GM12878 (cell line): ENCODE measurements at regions not wholly inside any gene's neighbourhood (a gene's known extent, or its start where the extent isn't known, plus 50 kb on each side); places are given as distances from the start of the nearest gene placed in this dataset.

Experiments used
- ATAC-seq: fragments of 200-7000 bp; cut with Tn5 transposase; 3 replicates; pipeline ENCODE4 v1.9.1; 2020; ENCODE audit warnings: mild to moderate bottlenecking, moderate library complexity
- BruUV-seq: library from RNA; stranded (reverse); fragments of 400-500 nt; replicated peaks from 2 replicates; lab custom pipeline; 2021; lab: Mats Ljungman, UMichigan
- CTCF ChIA-PET: fragments of 300-600 bp; sonication (Branson Sonifier 250); formaldehyde crosslinking; extraction: SDS; loops from one replicate; lab custom pipeline; 2021; ENCODE audit warnings: inconsistent platforms; lab: Yijun Ruan, JAX
- POLR2A ChIA-PET: fragments of 350-600 bp; formaldehyde crosslinking; extraction: SDS; loops from one replicate; lab custom pipeline; 2021; ENCODE audit warnings: inconsistent platforms; lab: Charles Lee
- RAD21 ChIA-PET: fragments of 300-600 bp; sonication (Branson Sonifier 250); formaldehyde crosslinking; loops from one replicate; lab custom pipeline; 2023; ENCODE audit warnings: antibody characterized with exemption; ENCODE audit not compliant: unreplicated experiment; lab: Charles Lee
- SMC1A ChIA-PET: fragments of 300-600 bp; sonication (Branson Sonifier 250); formaldehyde crosslinking; loops from one replicate; lab custom pipeline; 2023; ENCODE audit not compliant: unreplicated experiment, uncharacterized antibody; lab: Charles Lee
- DNase-seq: peaks from one replicate; pipeline ENCODE4 v3.0.0-alpha.2; 2011; ENCODE audit warnings: low read depth, low spot score
- FAIRE-seq: peaks from 3 replicates; lab custom pipeline; 2011; peaks lifted over from hg19 to GRCh38; lab: Jason Lieb, UNC
- H2AFZ ChIP-seq: 2 replicates; pipeline ENCODE4 v1.6.0; 2011; ENCODE audit warnings: low read depth, low read length, control low read depth; ENCODE audit not compliant: control insufficient read depth
- H3K27ac ChIP-seq: 2 replicates; pipeline ENCODE4 v1.5.1; 2011; ENCODE audit warnings: control low read depth; ENCODE audit not compliant: control insufficient read depth, insufficient read depth
- H3K27me3 ChIP-seq, 2 experiments: replicated peaks in 1 of 2; 2 replicates each; pipeline versions ENCODE4 v1.6.0 to v1.6.1; 2011; ENCODE audit warnings: low read length in 1 of 2; ENCODE audit not compliant: control insufficient read depth in 2 of 2, insufficient read depth in 2 of 2
- H3K36me3 ChIP-seq, 2 experiments: 2 replicates each; pipeline ENCODE4 v1.5.1; 2011; ENCODE audit warnings: low read length in 1 of 2; ENCODE audit not compliant: control insufficient read depth in 2 of 2, insufficient read depth in 2 of 2
- H3K4me1 ChIP-seq: 2 replicates; pipeline ENCODE4 v1.6.1; 2011; ENCODE audit warnings: mild to moderate bottlenecking, low read length, moderate library complexity, mixed read lengths; ENCODE audit not compliant: control insufficient read depth, insufficient read depth
- H3K4me2 ChIP-seq: 2 replicates; pipeline ENCODE4 v1.6.0; 2011; ENCODE audit warnings: control low read depth; ENCODE audit not compliant: control insufficient read depth, insufficient read depth
- H3K4me3 ChIP-seq: fragments of 200-600 bp; sonication (generic); 2 replicates; pipeline ENCODE4 v1.5.1; 2016
- H3K79me2 ChIP-seq: 2 replicates; pipeline ENCODE4 v1.6.0; 2011; ENCODE audit warnings: low read length; ENCODE audit not compliant: control insufficient read depth, insufficient read depth
- H3K9ac ChIP-seq: 2 replicates; pipeline ENCODE4 v1.8.0; 2011; ENCODE audit warnings: low read length, control low read depth, mixed read lengths; ENCODE audit not compliant: control insufficient read depth, insufficient read depth
- H3K9me3 ChIP-seq: replicated peaks from 3 replicates; pipeline ENCODE4 v1.5.1; 2011; ENCODE audit warnings: mild to moderate bottlenecking, low read length; ENCODE audit not compliant: control insufficient read depth, insufficient read depth
- H4K20me1 ChIP-seq: 2 replicates; pipeline ENCODE4 v1.6.0; 2011; ENCODE audit not compliant: control insufficient read depth, insufficient read depth
- CREM ChIP-seq: IDR thresholded peaks from 2 replicates; pipeline ENCODE4 v1.6.1; 2014; ENCODE audit warnings: antibody characterized with exemption, low read depth
- CTCF ChIP-seq, 3 experiments: IDR thresholded peaks in 2 of 3; conservative IDR thresholded peaks in 1 of 3; 2 replicates each; pipeline ENCODE4 v1.5.1; 2011; ENCODE audit warnings: low read depth in 3 of 3, low read length in 3 of 3, mild to moderate bottlenecking in 3 of 3, control low read depth in 2 of 3, moderate library complexity in 2 of 3, inconsistent platforms in 1 of 3, mixed read lengths in 1 of 3; ENCODE audit not compliant: control insufficient read depth in 2 of 3, insufficient read depth in 1 of 3; ENCODE audit errors: extremely low read depth in 1 of 3
- NBN ChIP-seq: fragments of 450-650 bp; IDR thresholded peaks from 2 replicates; pipeline ENCODE4 v1.6.1; 2016
- RAD21 ChIP-seq: IDR thresholded peaks from 2 replicates; pipeline ENCODE4 v1.6.1; 2011; ENCODE audit warnings: mild to moderate bottlenecking, low read depth, low read length, moderate library complexity; ENCODE audit not compliant: insufficient read depth
- SMAD1 ChIP-seq: fragments of 450-650 bp; IDR thresholded peaks from 2 replicates; pipeline ENCODE4 v1.6.1; 2018; ENCODE audit warnings: mild to moderate bottlenecking, low read depth; ENCODE audit not compliant: partially characterized antibody
- SMARCA5 ChIP-seq: fragments of 450-650 bp; IDR thresholded peaks from 2 replicates; pipeline ENCODE4 v1.6.1; 2017; ENCODE audit warnings: mild to moderate bottlenecking
- TCF7 ChIP-seq: IDR thresholded peaks from 2 replicates; pipeline ENCODE4 v1.6.1; 2014; ENCODE audit warnings: antibody characterized with exemption, borderline replicate concordance
- WGBS: methylation state at CpG from one replicate; pipeline ENCODE4 v1.1.6; 2016; ENCODE audit warnings: low lambda C conversion rate; ENCODE audit not compliant: insufficient replicate concordance, insufficient coverage; ENCODE audit errors: missing lambda C conversion rate; 5-methylcytosine and 5-hydroxymethylcytosine counted together
- in situ Hi-C: fragments of 300-500 bp; cut with MboI; formaldehyde crosslinking; loops from 9 replicates; pipeline ENCODE4 v1.14.3; 2018; ENCODE audit warnings: mixed read lengths
- intact Hi-C: fragments of 100-400 bp; cut with micrococcal nuclease; formaldehyde crosslinking; loops from one replicate; pipeline ENCODE4 v1.14.2; 2022; ENCODE audit not compliant: unreplicated experiment
- TF ChIP-seq, protein P1 (sequence below): fragments of 450-650 bp; IDR thresholded peaks from 2 replicates; pipeline ENCODE4 v1.6.1; 2016; ENCODE audit warnings: mild to moderate bottlenecking

DNA sequence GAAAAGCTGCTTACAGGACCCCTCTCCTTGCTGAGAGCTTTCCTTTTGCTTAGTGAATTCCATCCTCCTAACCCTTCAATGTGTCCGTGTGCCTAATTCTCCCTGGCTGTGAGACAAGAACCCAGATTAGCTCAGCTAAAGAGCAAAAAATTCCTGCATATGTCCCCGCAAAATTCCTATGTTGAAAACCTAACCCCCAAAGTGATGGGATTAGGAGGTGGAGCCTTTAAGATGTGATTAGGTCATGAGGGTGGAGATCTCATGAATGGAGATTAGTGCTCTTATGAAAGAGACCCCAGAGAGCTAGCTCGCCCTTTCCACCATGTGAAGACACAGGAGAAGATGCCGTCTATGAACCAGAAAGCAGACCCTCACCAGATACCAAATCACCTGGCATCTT, 503.0 kb upstream of the DIAPH2 start (continued):
- TF ChIP-seq, protein P1, sequence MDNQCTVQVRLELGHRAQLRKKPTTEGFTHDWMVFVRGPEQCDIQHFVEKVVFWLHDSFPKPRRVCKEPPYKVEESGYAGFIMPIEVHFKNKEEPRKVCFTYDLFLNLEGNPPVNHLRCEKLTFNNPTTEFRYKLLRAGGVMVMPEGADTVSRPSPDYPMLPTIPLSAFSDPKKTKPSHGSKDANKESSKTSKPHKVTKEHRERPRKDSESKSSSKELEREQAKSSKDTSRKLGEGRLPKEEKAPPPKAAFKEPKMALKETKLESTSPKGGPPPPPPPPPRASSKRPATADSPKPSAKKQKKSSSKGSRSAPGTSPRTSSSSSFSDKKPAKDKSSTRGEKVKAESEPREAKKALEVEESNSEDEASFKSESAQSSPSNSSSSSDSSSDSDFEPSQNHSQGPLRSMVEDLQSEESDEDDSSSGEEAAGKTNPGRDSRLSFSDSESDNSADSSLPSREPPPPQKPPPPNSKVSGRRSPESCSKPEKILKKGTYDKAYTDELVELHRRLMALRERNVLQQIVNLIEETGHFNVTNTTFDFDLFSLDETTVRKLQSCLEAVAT = no peak
- TF ChIP-seq SMAD1 = no peak

- Histone ChIP-seq H3K27me3 (no peaks in the 10 kb centered on the region), H3K9ac (no peak overlapping the region), H4K20me1 (no peaks in the 10 kb centered on the region), H3K4me3 (no peak overlapping the region), H3K4me2 (no peak overlapping the region), H3K27ac (no peak overlapping the region), H3K79me2 (no peaks in the 10 kb centered on the region), H3K9me3 (no peaks in the 10 kb centered on the region), H2AFZ (no peak overlapping the region), H3K36me3 (no peaks in the 10 kb centered on the region), H3K4me1 (no peaks in the 10 kb centered on the region)
- in situ Hi-C loops (no loop called here), intact Hi-C loops (no loop called here)
- RAD21 ChIA-PET = no interaction called here
- TF ChIP-seq NBN (no peak), SMARCA5 (no peak), RAD21 (peak; percentile 41), CREM (no peak), CTCF (IDR thresholded peaks at IDR 0.05 in 2 of 3, conservative IDR thresholded peaks at IDR 0.05 in 1 of 3; ENCODE audit: control insufficient read depth in 2 of 3, extremely low read depth in 1 of 3, insufficient read depth in 1 of 3, low read depth in 3 of 3, low read length in 3 of 3) (peak in 2 of 3 experiments; percentile 5 to 24; a peak in 1 of 6 replicates), TCF7 (no peak)
- SMC1A ChIA-PET = interaction anchor here (1.9 kb wide), 1 partner anchor 16 kb away, joined by 5 read pairs; no protein-coding TSS in a partner anchor
- BruUV-seq = no TSS peak
- DNase-seq (no peak), ATAC-seq (peak; percentile 64), FAIRE-seq (no peak)
- WGBS = 11% methylated on average over 1 of the region's 1 CpG
- POLR2A ChIA-PET = no interaction called here
- CTCF ChIA-PET = interaction anchor here (0.6 to 1.5 kb wide), 3 partner anchors 16 to 1576 kb away, joined by 3 read pairs; no protein-coding TSS in a partner anchor
Measured at GRCh38 chrX:96182366-96182765, 502.3 kb upstream of the DIAPH2 start.
